ENCODE measurements at regions not wholly inside any gene's neighbourhood (a gene's known extent, or its start where the extent isn't known, plus 50 kb on each side); places are given as distances from the start of the nearest gene placed in this dataset.

DNA sequence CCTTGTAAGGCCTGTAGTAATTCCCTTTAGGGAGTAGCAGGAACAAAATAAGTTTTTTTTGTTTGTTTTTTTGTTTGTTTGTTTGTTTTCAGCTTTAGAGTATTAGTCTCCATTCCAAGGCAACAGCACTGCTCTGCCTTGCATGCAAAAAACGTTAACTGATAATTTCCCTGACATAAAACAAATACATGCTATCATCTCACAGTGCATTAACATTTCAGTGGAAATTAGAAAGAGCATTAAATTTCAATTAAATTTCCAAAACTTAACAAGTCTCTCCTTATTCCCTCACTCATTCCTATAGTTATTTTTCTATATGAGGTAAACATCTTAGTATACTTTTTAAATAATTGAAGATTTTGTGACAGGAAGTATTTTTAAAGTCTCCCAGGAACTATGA, 378.4 kb upstream of the PCDH7 start:
- no peaks in the 10 kb centered on the region for H3K36me3 Mint-ChIP-seq (ENCODE audit: low read depth)
- H3K4me3 Mint-ChIP-seq, result no peak overlapping the region
- H3K4me1 Mint-ChIP-seq, result no peaks in the 10 kb centered on the region
- H3K27ac Mint-ChIP-seq (ENCODE audit: unreplicated experiment), result no peak overlapping the region
- H3K27me3 Mint-ChIP-seq (ENCODE audit: low read depth), result no peaks in the 10 kb centered on the region
- DNase-seq (ENCODE audit: low read depth, low spot score), result no peak
- H3K9me3 Mint-ChIP-seq, result peaks cover 6% of the 10 kb centered on the region
- no peak for TF ChIP-seq CTCF (conservative IDR thresholded peaks at IDR 0.05)

GRCh38 chr4:30350288-30350687, 369.9 kb upstream of the PCDH7 start:
- H3K36me3 Mint-ChIP-seq (ENCODE audit: low read depth), result no peaks in the 10 kb centered on the region
- no peak for DNase-seq (ENCODE audit: low read depth, low spot score)
- no peak overlapping the region for H3K27ac Mint-ChIP-seq (ENCODE audit: unreplicated experiment)
- peaks cover 11% of the 10 kb centered on the region for H3K9me3 Mint-ChIP-seq
- H3K4me1 Mint-ChIP-seq, result no peaks in the 10 kb centered on the region
- H3K4me3 Mint-ChIP-seq, result no peak overlapping the region
- H3K27me3 Mint-ChIP-seq (ENCODE audit: low read depth), result no peaks in the 10 kb centered on the region
- no peak for TF ChIP-seq CTCF (conservative IDR thresholded peaks at IDR 0.05)

- Mint-ChIP-seq H3K4me3 (no peak overlapping the region), H3K27me3 (ENCODE audit: low read depth) (no peaks in the 10 kb centered on the region), H3K36me3 (ENCODE audit: low read depth) (no peaks in the 10 kb centered on the region), H3K9me3 (peaks cover 13% of the 10 kb centered on the region), H3K4me1 (no peaks in the 10 kb centered on the region), H3K27ac (ENCODE audit: unreplicated experiment) (no peak overlapping the region)
- no peak for DNase-seq (ENCODE audit: low read depth, low spot score)
- TF ChIP-seq CTCF (conservative IDR thresholded peaks at IDR 0.05), result no peak
Observed at GRCh38 chr4:30354605-30355004, 365.6 kb upstream of the PCDH7 start.

GRCh38 chr4:30362436-30362835, 357.7 kb upstream of the PCDH7 start:
- DNase-seq (ENCODE audit: low read depth, low spot score), result no peak
- no peaks in the 10 kb centered on the region for H3K27me3 Mint-ChIP-seq (ENCODE audit: low read depth)
- H3K4me3 Mint-ChIP-seq, result no peak overlapping the region
- H3K9me3 Mint-ChIP-seq, result peaks cover 2% of the 10 kb centered on the region
- no peaks in the 10 kb centered on the region for H3K4me1 Mint-ChIP-seq
- no peak overlapping the region for H3K27ac Mint-ChIP-seq (ENCODE audit: unreplicated experiment)
- H3K36me3 Mint-ChIP-seq (ENCODE audit: low read depth), result peaks cover 2% of the 10 kb centered on the region
- no peak for TF ChIP-seq CTCF (conservative IDR thresholded peaks at IDR 0.05)

DNA sequence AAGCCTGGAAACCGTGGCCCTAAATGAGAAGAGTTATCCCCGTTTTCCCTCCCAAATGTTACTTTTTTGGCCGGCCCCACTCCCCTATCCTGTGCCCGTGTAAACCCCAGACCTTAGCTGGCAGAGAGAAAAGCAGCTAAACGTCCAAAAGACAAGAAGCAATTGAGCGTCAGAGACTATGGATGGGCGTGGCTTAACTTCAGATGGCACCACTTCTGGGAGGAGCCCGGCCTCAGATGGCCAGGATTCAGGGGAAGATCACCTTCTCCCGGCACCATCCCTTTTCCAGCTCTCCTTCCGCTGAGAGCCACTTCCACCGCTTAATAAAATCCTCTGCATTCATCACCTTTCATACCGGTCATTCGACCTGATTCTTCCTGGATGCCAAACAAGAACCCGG, 350.1 kb upstream of the PCDH7 start:
- H3K4me1 Mint-ChIP-seq, result no peaks in the 10 kb centered on the region
- peaks cover 10% of the 10 kb centered on the region for H3K9me3 Mint-ChIP-seq
- no peaks in the 10 kb centered on the region for H3K27me3 Mint-ChIP-seq (ENCODE audit: low read depth)
- H3K27ac Mint-ChIP-seq (ENCODE audit: unreplicated experiment), result no peak overlapping the region
- H3K4me3 Mint-ChIP-seq, result no peak overlapping the region
- no peak for TF ChIP-seq CTCF (conservative IDR thresholded peaks at IDR 0.05)
- DNase-seq (ENCODE audit: low read depth, low spot score), result no peak
- no peaks in the 10 kb centered on the region for H3K36me3 Mint-ChIP-seq (ENCODE audit: low read depth)
